Epidermal melanocyte (primary cell): ENCODE measurements at regions not wholly inside any gene's neighbourhood (a gene's known extent, or its start where the extent isn't known, plus 50 kb on each side); places are given as distances from the start of the nearest gene placed in this dataset.
"Not testable (repeated sequence)": the region's sequence is repeated elsewhere in the genome, so short reads cannot be mapped to it uniquely, and the experiment has no call there.

Source experiments
- DNase-seq: peaks from one replicate; pipeline ENCODE4 v3.0.0; 2011; ENCODE audit warnings: low spot score; ENCODE audit not compliant: insufficient read length

GRCh38 chrX:3550871-3551270 lies 162.6 kb downstream of the PRKX start:
- no peak for DNase-seq

DNA sequence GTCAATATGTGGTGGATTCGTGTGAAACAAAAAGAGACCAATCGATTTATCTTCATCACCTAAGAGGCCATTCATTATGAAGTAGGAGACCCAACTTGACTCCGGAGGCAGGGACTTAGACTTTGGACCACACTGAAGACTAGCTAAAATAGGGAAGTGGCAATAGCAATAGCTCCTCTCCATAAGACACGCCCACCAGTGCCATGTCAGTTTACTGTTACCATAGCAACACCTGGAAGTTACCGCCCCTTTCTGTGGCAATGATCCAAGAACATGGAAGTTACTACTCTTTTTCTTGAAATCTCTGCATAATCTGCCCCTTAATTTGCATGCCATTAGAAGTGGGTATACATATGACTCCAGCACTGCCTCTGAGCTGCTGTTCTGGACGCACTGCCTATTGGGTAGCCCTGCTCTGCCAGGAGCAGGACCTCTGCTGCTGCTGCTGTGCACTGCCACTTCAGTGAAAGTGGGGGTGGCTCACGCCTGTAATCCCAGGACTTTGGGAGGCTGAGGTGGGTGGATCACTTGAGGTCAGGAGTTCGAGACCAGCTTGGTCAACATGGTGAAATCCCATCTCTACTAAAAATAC lies 163.2 kb downstream of the PRKX start:
- DNase-seq: no peak

DNA sequence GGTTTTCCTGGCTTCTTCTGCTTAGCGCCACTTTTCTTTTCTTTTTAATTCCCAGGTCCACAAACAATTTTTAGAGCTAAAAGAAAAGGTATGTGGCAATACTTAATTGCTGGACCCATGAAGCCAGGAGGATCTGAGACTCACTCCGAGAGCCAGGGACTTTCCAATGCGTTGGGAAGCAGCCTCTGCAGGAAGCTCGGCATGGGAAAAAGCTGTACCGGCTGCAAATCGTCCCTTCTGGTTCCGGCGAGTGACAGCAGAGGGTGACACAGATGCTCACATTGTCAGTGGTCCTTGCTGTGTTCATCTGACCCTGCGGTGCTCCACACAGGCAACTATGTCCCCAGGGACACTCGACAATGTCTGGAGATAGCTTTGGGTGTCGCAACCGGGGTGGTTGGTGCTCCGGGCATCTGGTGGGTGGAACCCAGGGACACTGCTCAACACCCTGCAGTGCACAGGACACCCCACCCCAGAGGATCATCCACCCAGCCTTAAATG lies 164.0 kb downstream of the PRKX start:
- DNase-seq: no peak

GRCh38 chrX:3548765-3549391 lies 164.6 kb downstream of the PRKX start:
- DNase-seq: peak; percentile 16

GRCh38 chrX:3545901-3546300 lies 167.5 kb downstream of the PRKX start:
- no peak for DNase-seq

DNA sequence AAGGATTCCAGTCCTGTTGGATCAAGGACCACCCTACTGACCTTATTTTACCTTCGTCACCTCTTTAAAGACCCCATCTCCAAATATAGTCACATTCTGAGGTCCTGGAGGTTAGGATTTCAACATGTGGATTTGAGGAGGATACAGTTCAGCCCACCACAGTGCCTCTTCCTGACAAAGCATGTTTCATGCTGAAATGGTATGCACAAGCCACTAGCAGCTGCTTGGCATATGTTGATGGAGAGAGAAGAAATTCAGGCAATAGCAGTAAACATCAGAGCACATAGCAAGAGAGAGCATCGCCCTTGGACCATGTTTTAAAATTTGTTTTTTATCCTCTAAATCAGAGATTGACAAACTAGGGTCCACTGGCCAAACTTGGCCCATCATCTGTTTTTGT lies 172.1 kb downstream of the PRKX start:
- DNase-seq: no peak

GRCh38 chrX:3540105-3540504 lies 173.3 kb downstream of the PRKX start:
- DNase-seq: no peak

DNA sequence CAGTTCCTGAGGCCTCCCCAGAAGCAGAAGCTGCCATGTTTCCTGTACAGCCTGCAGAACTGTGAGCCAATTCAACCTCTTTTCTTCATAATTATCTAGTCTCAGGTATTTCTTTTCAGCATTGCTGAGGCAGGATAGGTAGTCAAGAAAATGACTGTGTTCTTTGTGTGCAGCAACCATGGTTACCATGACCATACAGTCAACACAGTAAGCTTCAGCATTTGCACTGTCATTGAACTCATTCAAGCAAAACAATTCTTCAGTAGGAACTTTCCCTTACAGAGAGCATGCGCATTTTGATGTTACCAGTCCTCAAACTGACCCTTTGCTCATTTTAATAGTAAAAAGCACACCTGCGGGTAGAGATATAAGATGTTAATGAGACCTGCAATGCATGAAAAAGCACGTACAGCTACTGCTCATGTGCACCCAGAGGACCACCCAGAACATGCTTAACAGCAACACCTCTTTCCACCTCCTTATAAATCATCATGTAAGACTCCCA lies 180.8 kb downstream of the PRKX start:
- no peak for DNase-seq

GRCh38 chrX:3531435-3531834 lies 182.0 kb downstream of the PRKX start:
- not testable (repeated sequence) for DNase-seq

DNA sequence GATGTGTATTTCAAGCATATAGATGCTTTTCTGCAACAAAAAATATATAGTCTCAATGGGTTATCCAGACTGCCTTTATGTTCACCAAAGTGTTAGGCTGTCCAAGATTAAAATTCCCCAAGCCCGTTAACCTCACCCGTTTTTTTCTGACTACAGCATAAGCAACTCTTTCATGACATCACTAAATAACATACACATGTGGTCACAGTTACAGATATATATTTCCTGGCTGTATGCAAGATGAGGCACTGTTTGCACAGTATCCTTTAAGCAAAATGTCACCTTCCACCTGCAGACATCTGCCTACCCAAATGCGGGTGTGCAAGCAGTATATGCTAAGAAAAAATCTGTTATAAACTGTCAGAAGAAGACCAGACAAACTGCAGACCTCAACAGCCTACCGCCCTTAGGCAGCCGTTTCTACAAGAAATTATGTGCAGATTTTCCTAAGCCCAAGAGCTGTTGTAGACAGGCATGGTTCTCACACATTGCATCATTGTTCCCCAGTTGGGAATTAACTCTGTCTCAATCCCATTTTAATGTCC lies 183.1 kb upstream of the MXRA5 start:
- DNase-seq: no peak

- DNase-seq: no peak
Measured at GRCh38 chrX:3527811-3528210, 181.4 kb upstream of the MXRA5 start.

DNA sequence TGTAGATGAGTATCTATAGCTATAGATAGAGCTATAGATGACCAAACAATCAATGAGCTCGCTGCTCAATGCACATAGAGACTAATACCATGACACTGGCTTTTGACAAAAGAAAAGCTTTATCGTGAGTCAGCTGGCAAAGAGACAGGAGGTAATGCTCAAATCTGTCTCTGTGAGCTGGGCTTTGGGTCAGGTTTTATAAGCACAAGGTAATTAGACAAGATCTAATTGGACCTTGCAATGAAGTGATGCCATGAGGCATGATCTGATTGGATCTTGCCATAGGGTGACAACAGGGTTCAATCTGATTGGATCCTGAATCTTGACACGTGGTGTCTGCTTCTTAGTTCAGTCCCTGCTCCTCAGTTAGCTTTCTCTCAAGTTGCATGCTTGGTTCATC lies 180.7 kb upstream of the MXRA5 start:
- no peak for DNase-seq

DNA sequence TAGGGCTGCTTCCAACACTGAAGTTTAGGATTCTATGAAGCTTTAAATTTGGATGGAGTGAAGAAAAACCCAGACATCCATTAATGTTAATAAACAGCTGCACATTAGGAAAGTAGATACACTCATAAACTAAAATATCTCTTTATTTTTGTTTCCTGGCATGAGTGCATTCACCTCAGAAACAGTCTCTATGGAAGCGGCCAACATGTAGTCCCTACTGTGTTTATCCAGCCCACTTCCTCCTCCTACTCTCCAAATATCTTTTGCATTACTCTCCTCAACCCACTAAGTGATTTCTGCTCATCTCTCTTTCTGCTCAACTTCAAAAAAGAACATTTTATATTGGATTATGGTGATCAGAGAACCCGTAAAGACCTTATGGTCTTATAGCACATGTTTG lies 180.3 kb upstream of the MXRA5 start:
- DNase-seq: no peak

GRCh38 chrX:3526071-3526470 lies 179.6 kb upstream of the MXRA5 start:
- no peak for DNase-seq

DNA sequence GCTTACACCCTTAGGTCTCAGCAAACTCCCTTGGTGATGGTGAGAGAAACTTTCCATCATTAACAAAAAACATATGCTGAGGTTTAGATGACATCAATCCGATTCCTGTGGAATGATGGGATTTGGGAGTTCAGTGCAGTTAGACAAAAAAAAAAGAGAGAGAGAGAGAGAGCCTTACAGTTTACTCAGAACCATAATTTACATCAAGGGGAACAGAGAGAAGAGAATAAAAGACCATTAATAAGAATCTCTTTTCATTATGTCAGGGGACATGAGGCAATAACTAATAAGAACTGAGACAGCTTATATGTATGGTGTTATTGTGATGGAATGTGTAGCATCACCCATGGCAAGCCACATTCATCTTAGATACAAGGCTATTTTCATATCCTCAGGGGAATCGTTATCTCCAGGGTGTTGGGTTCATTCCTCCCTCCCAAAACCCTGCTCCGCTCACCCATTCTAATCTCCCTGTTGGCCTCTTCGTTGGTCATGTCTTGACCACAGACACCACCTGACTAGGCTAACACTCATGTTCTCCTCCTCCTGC lies 175.7 kb upstream of the MXRA5 start:
- DNase-seq: no peak

DNA sequence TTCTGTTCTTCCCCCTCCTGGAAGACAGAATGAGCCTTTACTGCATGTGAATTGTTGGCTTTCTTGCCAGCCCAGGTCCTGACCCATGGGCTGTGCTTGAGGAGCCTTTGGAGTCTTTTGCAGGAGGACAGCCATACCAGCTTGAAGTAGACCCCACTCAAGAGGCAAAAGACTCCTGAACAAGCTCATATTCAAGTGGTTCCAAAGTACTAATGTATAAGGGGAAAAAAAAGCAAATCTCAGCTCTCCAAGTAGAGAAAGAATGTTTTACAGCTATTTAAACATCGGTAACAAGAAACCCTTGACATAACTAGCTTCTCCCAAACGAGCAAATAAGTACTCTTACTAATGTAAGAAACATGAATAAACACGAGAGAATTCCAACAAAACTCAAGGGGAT lies 174.9 kb upstream of the MXRA5 start:
- DNase-seq: no peak

- no peak for DNase-seq
Measured at GRCh38 chrX:3520982-3521381, 174.5 kb upstream of the MXRA5 start.

DNA sequence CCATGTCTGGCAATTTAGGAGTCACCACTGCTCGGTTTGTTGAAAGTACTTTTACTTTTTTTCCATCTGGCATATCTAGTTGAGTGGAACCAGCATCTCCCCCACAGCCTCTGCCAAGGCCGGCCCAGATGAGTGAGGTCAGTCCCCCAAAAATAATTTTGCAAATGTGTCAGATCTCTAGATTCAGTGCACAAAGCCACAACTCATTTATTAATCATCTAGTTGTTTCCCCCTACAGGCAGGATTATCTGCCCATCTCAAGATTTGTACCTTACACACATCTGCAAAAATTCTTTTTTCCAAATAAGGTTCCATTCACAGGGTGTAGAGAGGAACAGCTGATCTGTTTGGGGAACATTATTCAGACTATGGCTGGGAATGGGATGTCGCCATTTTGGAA lies 174.0 kb upstream of the MXRA5 start:
- DNase-seq: no peak

- DNase-seq: not testable (repeated sequence)
Measured at GRCh38 chrX:3519384-3519783, 172.9 kb upstream of the MXRA5 start.

- no peak for DNase-seq
Measured at GRCh38 chrX:3518870-3519269, 172.4 kb upstream of the MXRA5 start.

GRCh38 chrX:3516051-3516541 lies 169.6 kb upstream of the MXRA5 start:
- no peak for DNase-seq

DNA sequence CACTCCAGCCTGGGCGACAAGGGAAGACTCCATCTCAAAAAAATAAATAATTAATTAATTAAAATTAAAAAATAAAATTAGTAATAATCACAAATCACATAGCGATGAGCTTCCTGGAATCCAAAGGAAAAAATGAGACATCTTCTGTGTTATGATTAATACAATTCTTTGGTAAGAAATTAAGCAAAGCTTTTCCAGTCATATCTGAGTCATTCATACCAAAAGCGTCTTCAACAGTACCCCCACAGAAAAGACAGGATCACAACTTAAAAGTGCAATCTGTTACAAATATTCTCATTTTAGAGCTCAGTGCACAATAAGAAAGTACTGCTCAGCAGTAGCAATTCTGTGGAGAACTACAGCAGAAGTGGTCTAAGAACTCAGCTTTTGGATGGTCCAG lies 168.5 kb upstream of the MXRA5 start:
- DNase-seq: no peak
